ENCODE measurements at regions not wholly inside any gene's neighbourhood (a gene's known extent, or its start where the extent isn't known, plus 50 kb on each side); places are given as distances from the start of the nearest gene placed in this dataset.

- TF ChIP-seq EZH2 (IDR thresholded peaks at IDR 0.05; ENCODE audit: insufficient read depth, poor library complexity, severe bottlenecking), result no peak
- no peak for TF ChIP-seq EZH2phosphoT487 (IDR thresholded peaks at IDR 0.05; ENCODE audit: insufficient read depth, low read depth)
These were observed 120.0 kb downstream of the EFNB2 start for GRCh38 chr13:106415442-106415841.
